H9 (cell line): ENCODE measurements at regions not wholly inside any gene's neighbourhood (a gene's known extent, or its start where the extent isn't known, plus 50 kb on each side); places are given as distances from the start of the nearest gene placed in this dataset.

Experiments
- DNase-seq: peaks from one replicate; pipeline ENCODE4 v3.0.0-alpha.2; 2017
- H2AFZ ChIP-seq: one replicate; pipeline ENCODE4 v1.6.1; 2013; ENCODE audit warnings: mild to moderate bottlenecking, low read length, control low read depth, moderate library complexity
- H2AK5ac ChIP-seq: 2 replicates; pipeline ENCODE4 v1.6.1; 2013; ENCODE audit warnings: low read length, control low read depth, mixed read lengths; ENCODE audit not compliant: insufficient read length
- H2BK120ac ChIP-seq: one replicate; pipeline ENCODE4 v1.6.1; 2013; ENCODE audit warnings: low read depth, mild to moderate bottlenecking, low read length, control low read depth, inconsistent platforms; ENCODE audit not compliant: poor library complexity, severe bottlenecking
- H2BK12ac ChIP-seq: 2 replicates; pipeline ENCODE4 v1.6.1; 2013; ENCODE audit warnings: low read length, control low read depth, mixed read lengths, low read depth; ENCODE audit not compliant: insufficient read length
- H2BK15ac ChIP-seq: 2 replicates; pipeline ENCODE4 v1.6.1; 2013; ENCODE audit warnings: low read depth, low read length, control low read depth
- H2BK20ac ChIP-seq: one replicate; pipeline ENCODE4 v1.6.1; 2013; ENCODE audit warnings: low read depth, mild to moderate bottlenecking, low read length, control low read depth, inconsistent platforms; ENCODE audit not compliant: poor library complexity, severe bottlenecking
- H2BK5ac ChIP-seq: 2 replicates; pipeline ENCODE4 v1.6.1; 2013; ENCODE audit warnings: low read length, control low read depth, mixed read lengths; ENCODE audit not compliant: insufficient read length
- H3K14ac ChIP-seq: 2 replicates; pipeline ENCODE4 v1.6.1; 2013; ENCODE audit warnings: low read length, control low read depth; ENCODE audit not compliant: insufficient read depth
- H3K18ac ChIP-seq: 2 replicates; pipeline ENCODE4 v1.6.1; 2013; ENCODE audit warnings: low read depth, mild to moderate bottlenecking, mixed read lengths, low read length, control low read depth; ENCODE audit not compliant: insufficient read length
- H3K23ac ChIP-seq: 2 replicates; pipeline ENCODE4 v1.6.1; 2013; ENCODE audit warnings: low read length, control low read depth, mixed read lengths, low read depth; ENCODE audit not compliant: insufficient read length
- H3K23me2 ChIP-seq: 2 replicates; pipeline ENCODE4 v1.6.1; 2013; ENCODE audit warnings: low read depth, mild to moderate bottlenecking, mixed read lengths, low read length, control low read depth; ENCODE audit not compliant: insufficient read length, poor library complexity, severe bottlenecking
- H3K27ac ChIP-seq: 2 replicates; pipeline ENCODE4 v1.5.1; 2013; ENCODE audit warnings: low read length, control low read depth, mixed read lengths, low read depth; ENCODE audit not compliant: insufficient read length
- H3K27me3 ChIP-seq: 2 replicates; pipeline ENCODE4 v1.6.1; 2013; ENCODE audit warnings: low read length, control low read depth, inconsistent platforms; ENCODE audit not compliant: insufficient read depth
- H3K4ac ChIP-seq: 2 replicates; pipeline ENCODE4 v1.6.1; 2013; ENCODE audit warnings: low read depth, mild to moderate bottlenecking, control low read depth, inconsistent platforms, low read length, moderate library complexity
- H3K4me1 ChIP-seq: 2 replicates; pipeline ENCODE4 v1.6.1; 2013; ENCODE audit warnings: low read length, control low read depth, inconsistent platforms; ENCODE audit not compliant: insufficient read depth
- H3K4me2 ChIP-seq: 2 replicates; pipeline ENCODE4 v1.6.1; 2013; ENCODE audit warnings: low read length, control low read depth, mixed read lengths; ENCODE audit not compliant: insufficient read length, insufficient read depth
- H3K56ac ChIP-seq: 2 replicates; pipeline ENCODE4 v1.6.1; 2013; ENCODE audit warnings: low read depth, mild to moderate bottlenecking, mixed read lengths, low read length, control low read depth; ENCODE audit not compliant: insufficient read length
- H3K79me1 ChIP-seq: 2 replicates; pipeline ENCODE4 v1.6.1; 2013; ENCODE audit warnings: low read depth, mild to moderate bottlenecking, moderate library complexity, low read length, control low read depth, inconsistent platforms; ENCODE audit not compliant: insufficient read depth, poor library complexity, severe bottlenecking
- H3K79me2 ChIP-seq: 2 replicates; pipeline ENCODE4 v1.6.1; 2013; ENCODE audit warnings: low read length, control low read depth, inconsistent platforms; ENCODE audit not compliant: insufficient read depth
- H3K9ac ChIP-seq: 2 replicates; pipeline ENCODE4 v1.6.1; 2013; ENCODE audit warnings: low read length, control low read depth, mixed read lengths; ENCODE audit not compliant: insufficient read length; ENCODE audit errors: extremely low read depth
- H3K9me3 ChIP-seq: one replicate; pipeline ENCODE4 v1.6.1; 2013; ENCODE audit warnings: low read depth, low read length, inconsistent platforms; ENCODE audit not compliant: control insufficient read depth
- H3T11ph ChIP-seq: one replicate; pipeline ENCODE4 v1.6.1; 2013; ENCODE audit warnings: mild to moderate bottlenecking, low read length, control low read depth, inconsistent platforms
- H4K20me1 ChIP-seq: one replicate; pipeline ENCODE4 v1.6.1; 2013; ENCODE audit not compliant: control insufficient read depth, insufficient read length, insufficient read depth
- H4K5ac ChIP-seq: 2 replicates; pipeline ENCODE4 v1.6.1; 2013; ENCODE audit warnings: low read depth, mild to moderate bottlenecking, mixed read lengths, low read length, control low read depth; ENCODE audit not compliant: insufficient read length
- H4K8ac ChIP-seq: replicated peaks from 2 replicates; pipeline ENCODE4 v1.6.1; 2013; ENCODE audit warnings: low read length, control low read depth, mixed read lengths, low read depth; ENCODE audit not compliant: insufficient read length
- H4K91ac ChIP-seq: 2 replicates; pipeline ENCODE4 v1.6.1; 2013; ENCODE audit warnings: low read depth, mild to moderate bottlenecking, moderate library complexity, mixed read lengths, low read length, control low read depth; ENCODE audit not compliant: insufficient read length
- H3K27ac Mint-ChIP-seq, 3 experiments: 2 replicates in 2 of 3; 3 replicates in 1 of 3; pipeline ENCODE4 v1.8.0; 2020 to 2021; ENCODE audit warnings: mixed read lengths in 3 of 3, mild to moderate bottlenecking in 1 of 3, moderate library complexity in 1 of 3
- H3K27me3 Mint-ChIP-seq: 2 replicates; pipeline ENCODE4 v1.8.0; 2021; ENCODE audit warnings: low read depth, mild to moderate bottlenecking, moderate library complexity, mixed read lengths
- H3K36me3 Mint-ChIP-seq, 3 experiments: 2 replicates in 2 of 3; 3 replicates in 1 of 3; pipeline ENCODE4 v1.8.0; 2020 to 2021; ENCODE audit warnings: low read depth in 3 of 3, mixed read lengths in 3 of 3; ENCODE audit not compliant: insufficient read depth in 1 of 3
- H3K4me1 Mint-ChIP-seq, 2 experiments: 2 replicates each; pipeline ENCODE4 v1.8.0; 2020; ENCODE audit warnings: mixed read lengths in 2 of 2
- H3K4me3 Mint-ChIP-seq, 2 experiments: 2 replicates in 1 of 2; 3 replicates in 1 of 2; pipeline ENCODE4 v1.8.0; 2020 to 2021; ENCODE audit warnings: mild to moderate bottlenecking in 2 of 2, mixed read lengths in 2 of 2, moderate library complexity in 1 of 2
- H3K9me3 Mint-ChIP-seq, 2 experiments: 2 replicates in 1 of 2; 3 replicates in 1 of 2; pipeline ENCODE4 v1.8.0; 2020; ENCODE audit warnings: mild to moderate bottlenecking in 2 of 2, mixed read lengths in 2 of 2, moderate library complexity in 1 of 2
- CTCF ChIP-seq: fragments of 200-600 bp; sonication (generic); conservative IDR thresholded peaks from 3 replicates; pipeline ENCODE4 v1.8.0; 2021; ENCODE audit warnings: antibody characterized with exemption, mild to moderate bottlenecking
- WGBS: extraction: QIAGEN DNeasy Blood & Tissue Kit; methylation state at CpG from one replicate; pipeline ENCODE4 v1.1.7; 2013; ENCODE audit warnings: missing lambda C conversion rate, low lambda C conversion rate, mixed read lengths; ENCODE audit not compliant: insufficient read length; ENCODE audit errors: extremely low coverage; 5-methylcytosine and 5-hydroxymethylcytosine counted together

GRCh38 chr15:38864122-38864521 lies 299.5 kb upstream of the RASGRP1 start:
- H2BK5ac ChIP-seq, result no peak overlapping the region
- no peak for TF ChIP-seq CTCF
- no peaks in the 10 kb centered on the region for H3K23me2 ChIP-seq
- DNase-seq, result no peak
- H3K4ac ChIP-seq, result no peak overlapping the region
- no peak overlapping the region for H4K5ac ChIP-seq
- H3K9me3 ChIP-seq, result no peaks in the 10 kb centered on the region
- no peak overlapping the region for H3K23ac ChIP-seq
- H2BK15ac ChIP-seq, result no peak overlapping the region
- H3K18ac ChIP-seq, result no peak overlapping the region
- no peak overlapping the region for H3K9ac ChIP-seq
- Mint-ChIP-seq H3K36me3 (no peaks in the 10 kb centered on the region; a peak in 2 of 7 replicates), H3K4me3 (no peak overlapping the region), H3K27me3 (peaks cover 2% of the 10 kb centered on the region; the same call in 1 of the 2 replicates), H3K27ac (no peak overlapping the region), H3K4me1 (peaks cover 4 to 6% of the 10 kb centered on the region in 2 experiments; a peak in 2 of 4 replicates), H3K9me3 (no peaks in the 10 kb centered on the region)
- no peak overlapping the region for H3K14ac ChIP-seq
- WGBS, result no CpG with 5 or more reads among the region's 3 CpGs
- no peak overlapping the region for H3K56ac ChIP-seq
- H2AK5ac ChIP-seq, result no peak overlapping the region
- H3K79me1 ChIP-seq, result no peaks in the 10 kb centered on the region
- H3T11ph ChIP-seq, result no peak overlapping the region
- H4K91ac ChIP-seq, result no peak overlapping the region
- no peak overlapping the region for H4K8ac ChIP-seq
- no peak overlapping the region for H2BK12ac ChIP-seq
- no peak overlapping the region for H2AFZ ChIP-seq
- no peak overlapping the region for H2BK20ac ChIP-seq
- no peak overlapping the region for H2BK120ac ChIP-seq
- peaks cover 2% of the 10 kb centered on the region; the same call in 1 of the 2 replicates for H3K27me3 ChIP-seq
- H3K27ac ChIP-seq, result no peak overlapping the region
- no peak overlapping the region for H3K4me2 ChIP-seq
- no peaks in the 10 kb centered on the region for H3K4me1 ChIP-seq
- H3K79me2 ChIP-seq, result no peaks in the 10 kb centered on the region
- no peaks in the 10 kb centered on the region for H4K20me1 ChIP-seq
